Panc1 (cell line): ENCODE measurements at regions not wholly inside any gene's neighbourhood (a gene's known extent, or its start where the extent isn't known, plus 50 kb on each side); places are given as distances from the start of the nearest gene placed in this dataset.

Experiments
- ATAC-seq: fragments of 200-7000 bp; cut with Tn5 transposase; 2 replicates; pipeline ENCODE4 v1.9.1; 2020; ENCODE audit warnings: mild to moderate bottlenecking, moderate library complexity
- BruUV-seq: library from RNA; stranded (reverse); fragments of 400-500 nt; replicated peaks from 2 replicates; lab custom pipeline; 2021; lab: Mats Ljungman, UMichigan
- CTCF ChIA-PET: fragments of 300-600 bp; sonication (Branson Sonifier 250); formaldehyde crosslinking; loops from one replicate; lab custom pipeline; 2022; ENCODE audit warnings: antibody characterized with exemption; lab: Charles Lee
- POLR2A ChIA-PET: fragments of 300-600 bp; sonication (Branson Sonifier 250); formaldehyde crosslinking; loops from one replicate; lab custom pipeline; 2022; ENCODE audit warnings: antibody characterized with exemption; lab: Charles Lee
- DNase-seq: peaks from one replicate; pipeline ENCODE4 v3.0.0-alpha.2; 2010; ENCODE audit warnings: low read depth, low spot score
- H3K27ac ChIP-seq: 2 replicates; pipeline ENCODE4 v1.5.1; 2011; ENCODE audit warnings: mild to moderate bottlenecking, low read length, inconsistent platforms
- H3K27me3 ChIP-seq: fragments of 200-500 bp; sonication (Bioruptor generic); 2 replicates; pipeline ENCODE4 v1.6.0; 2014; ENCODE audit warnings: low read length, inconsistent platforms; ENCODE audit not compliant: control insufficient read depth, insufficient read depth
- H3K36me3 ChIP-seq: fragments of 200-500 bp; sonication (Bioruptor generic); 2 replicates; pipeline ENCODE4 v1.5.1; 2014; ENCODE audit warnings: inconsistent platforms, mild to moderate bottlenecking, low read length, moderate library complexity; ENCODE audit not compliant: control insufficient read depth, insufficient read depth
- H3K4me1 ChIP-seq: 2 replicates; pipeline ENCODE4 v1.5.1; 2011; ENCODE audit warnings: inconsistent platforms, mild to moderate bottlenecking, low read length, moderate library complexity; ENCODE audit not compliant: control insufficient read depth, insufficient read depth
- H3K4me3 ChIP-seq, 2 experiments: 2 replicates each; pipeline ENCODE4 v1.5.1; 2011 to 2012; ENCODE audit warnings: low read depth in 2 of 2, low read length in 2 of 2, mild to moderate bottlenecking in 2 of 2, inconsistent platforms in 1 of 2, moderate library complexity in 1 of 2
- H3K9me3 ChIP-seq: fragments of 200-500 bp; sonication (Bioruptor generic); 2 replicates; pipeline ENCODE4 v1.5.1; 2014; ENCODE audit warnings: low read depth, mild to moderate bottlenecking, inconsistent platforms, low read length, moderate library complexity; ENCODE audit not compliant: control insufficient read depth, insufficient read depth
- POLR2AphosphoS5 ChIP-seq: IDR thresholded peaks from 2 replicates; pipeline ENCODE4 v1.6.1; 2012; ENCODE audit warnings: mild to moderate bottlenecking, low read depth, low read length, moderate library complexity
- SIN3A ChIP-seq: IDR thresholded peaks from 2 replicates; pipeline ENCODE4 v1.6.1; 2012; ENCODE audit warnings: low read depth, mild to moderate bottlenecking, low read length, moderate library complexity, borderline replicate concordance; ENCODE audit not compliant: insufficient read depth
- TCF7L2 ChIP-seq: IDR thresholded peaks from 2 replicates; pipeline ENCODE4 v1.6.1; 2011; ENCODE audit warnings: mild to moderate bottlenecking, low read depth, low read length, inconsistent platforms
- in situ Hi-C: cut with HindIII; loops from 2 replicates; pipeline ENCODE4 v1.10.0; 2016; ENCODE audit warnings: low sequenced_read_pairs, low pct_unique_long_range_greater_than_20kb
- intact Hi-C: fragments of 100-400 bp; cut with micrococcal nuclease; formaldehyde crosslinking; loops from one replicate; pipeline ENCODE4 v1.10.0; 2022; ENCODE audit not compliant: unreplicated experiment
- TF ChIP-seq, protein P1 (sequence below): fragments of 450-650 bp; IDR thresholded peaks from 2 replicates; pipeline ENCODE4 v1.5.1; 2017; ENCODE audit warnings: mild to moderate bottlenecking
- TF ChIP-seq, protein P2 (sequence below), 2 experiments: IDR thresholded peaks; 2 replicates each; pipeline ENCODE4 v1.6.1; 2011 to 2012; ENCODE audit warnings: low read depth in 2 of 2, control low read depth in 1 of 2, low read length in 1 of 2, mild to moderate bottlenecking in 1 of 2, moderate library complexity in 1 of 2; ENCODE audit not compliant: insufficient read depth in 1 of 2

DNA sequence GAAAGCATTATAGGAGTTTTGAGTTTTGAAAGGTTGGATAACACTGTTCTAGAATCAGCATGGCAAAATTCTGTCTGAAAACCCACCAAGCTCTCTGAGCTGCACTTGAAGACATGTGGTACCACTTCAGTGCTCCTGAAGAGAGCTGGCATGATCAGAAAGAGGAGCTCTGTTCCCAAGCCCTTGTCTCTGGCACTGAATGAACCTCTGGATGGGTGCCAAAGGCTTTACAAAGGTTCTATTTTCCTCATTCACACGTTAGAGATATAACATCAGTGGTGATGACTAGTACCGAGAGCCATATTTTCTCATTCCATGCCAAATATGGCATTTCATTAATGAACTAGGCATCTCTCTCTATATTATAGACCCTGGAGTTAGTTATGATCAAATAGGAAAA, 301.8 kb upstream of the ID4 start:
- BruUV-seq = no TSS peak
- ChIA-PET CTCF (no interaction called here), POLR2A (no interaction called here)
- H3K9me3 ChIP-seq = no peaks in the 10 kb centered on the region; the same call in 1 of the 2 replicates
- peak overlapping the region; percentile 62; the same call in 1 of the 2 replicates for H3K27ac ChIP-seq
- H3K4me3 ChIP-seq = no peak overlapping the region
- DNase-seq = no peak
- in situ Hi-C loops (no loop called here), intact Hi-C loops (no loop called here)
- H3K36me3 ChIP-seq = no peaks in the 10 kb centered on the region
- TF ChIP-seq, protein P1, sequence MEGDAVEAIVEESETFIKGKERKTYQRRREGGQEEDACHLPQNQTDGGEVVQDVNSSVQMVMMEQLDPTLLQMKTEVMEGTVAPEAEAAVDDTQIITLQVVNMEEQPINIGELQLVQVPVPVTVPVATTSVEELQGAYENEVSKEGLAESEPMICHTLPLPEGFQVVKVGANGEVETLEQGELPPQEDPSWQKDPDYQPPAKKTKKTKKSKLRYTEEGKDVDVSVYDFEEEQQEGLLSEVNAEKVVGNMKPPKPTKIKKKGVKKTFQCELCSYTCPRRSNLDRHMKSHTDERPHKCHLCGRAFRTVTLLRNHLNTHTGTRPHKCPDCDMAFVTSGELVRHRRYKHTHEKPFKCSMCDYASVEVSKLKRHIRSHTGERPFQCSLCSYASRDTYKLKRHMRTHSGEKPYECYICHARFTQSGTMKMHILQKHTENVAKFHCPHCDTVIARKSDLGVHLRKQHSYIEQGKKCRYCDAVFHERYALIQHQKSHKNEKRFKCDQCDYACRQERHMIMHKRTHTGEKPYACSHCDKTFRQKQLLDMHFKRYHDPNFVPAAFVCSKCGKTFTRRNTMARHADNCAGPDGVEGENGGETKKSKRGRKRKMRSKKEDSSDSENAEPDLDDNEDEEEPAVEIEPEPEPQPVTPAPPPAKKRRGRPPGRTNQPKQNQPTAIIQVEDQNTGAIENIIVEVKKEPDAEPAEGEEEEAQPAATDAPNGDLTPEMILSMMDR = no peak
- H3K27me3 ChIP-seq = no peaks in the 10 kb centered on the region
- no peak for ATAC-seq
- peaks cover 3% of the 10 kb centered on the region; the same call in 1 of the 2 replicates for H3K4me1 ChIP-seq

DNA sequence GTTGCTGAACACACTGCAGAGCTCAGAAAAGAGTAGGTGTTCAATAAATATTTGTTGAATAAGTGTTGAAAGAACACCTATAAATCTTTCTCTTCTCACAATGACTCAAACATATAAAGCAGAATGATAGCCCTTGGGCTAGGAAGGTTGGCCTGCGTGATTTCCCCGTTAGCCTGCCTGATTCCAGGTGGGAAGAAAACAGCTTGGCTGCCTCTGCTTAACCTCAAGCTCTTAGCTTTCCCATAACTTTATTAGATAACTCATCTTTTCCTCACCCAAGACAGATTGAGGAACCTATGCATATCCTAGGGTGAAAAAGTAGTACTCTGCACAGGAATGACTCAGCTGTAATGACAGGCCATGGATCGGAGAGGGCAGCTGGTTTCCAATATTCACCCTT, 300.3 kb upstream of the ID4 start:
- in situ Hi-C loops = no loop called here
- ATAC-seq (peak; percentile 80), DNase-seq (no peak)
- peaks cover 3% of the 10 kb centered on the region; the same call in 1 of the 2 replicates for H3K4me1 ChIP-seq
- no peak overlapping the region for H3K4me3 ChIP-seq
- intact Hi-C loops = no loop called here
- ChIA-PET CTCF (no interaction called here), POLR2A (no interaction called here)
- BruUV-seq = no TSS peak
- TF ChIP-seq POLR2AphosphoS5 (0 out of 2 replicates have a peak, but pooled peaks have one; percentile 21), TCF7L2 (peak; percentile 58; the same call in 1 of the 2 replicates)
- TF ChIP-seq, protein P1 = no peak
- no peaks in the 10 kb centered on the region for H3K36me3 ChIP-seq
- H3K9me3 ChIP-seq = no peaks in the 10 kb centered on the region; the same call in 1 of the 2 replicates
- H3K27me3 ChIP-seq = no peaks in the 10 kb centered on the region
- peak overlapping the region; percentile 70 for H3K27ac ChIP-seq

DNA sequence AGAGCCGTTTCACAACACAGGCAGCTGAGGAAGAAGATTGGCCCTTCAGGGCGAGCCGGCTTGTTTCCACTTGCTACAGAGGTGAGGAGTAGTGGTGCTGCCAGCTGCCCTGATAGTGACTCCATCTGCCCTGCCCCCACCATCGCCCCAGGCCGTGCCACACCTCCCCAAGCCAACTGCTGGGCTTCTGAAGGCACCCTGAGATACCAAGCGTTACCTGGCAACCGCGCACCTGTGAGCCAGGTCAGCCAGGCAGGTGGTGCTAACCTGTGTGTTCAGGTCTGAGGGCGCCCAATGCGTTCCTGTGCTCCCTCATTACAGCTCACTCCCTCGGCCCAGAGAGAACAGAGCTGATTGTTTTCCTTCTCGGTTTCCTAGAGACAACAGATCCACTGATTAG, 299.1 kb upstream of the ID4 start:
- H3K27me3 ChIP-seq = no peaks in the 10 kb centered on the region
- ATAC-seq (no peak), DNase-seq (no peak)
- CTCF ChIA-PET = no interaction called here
- in situ Hi-C loops (no loop called here), intact Hi-C loops (no loop called here)
- TF ChIP-seq, protein P1 = no peak
- TF ChIP-seq SIN3A (no peak), TCF7L2 (no peak), POLR2AphosphoS5 (no peak)
- TF ChIP-seq, protein P2, sequence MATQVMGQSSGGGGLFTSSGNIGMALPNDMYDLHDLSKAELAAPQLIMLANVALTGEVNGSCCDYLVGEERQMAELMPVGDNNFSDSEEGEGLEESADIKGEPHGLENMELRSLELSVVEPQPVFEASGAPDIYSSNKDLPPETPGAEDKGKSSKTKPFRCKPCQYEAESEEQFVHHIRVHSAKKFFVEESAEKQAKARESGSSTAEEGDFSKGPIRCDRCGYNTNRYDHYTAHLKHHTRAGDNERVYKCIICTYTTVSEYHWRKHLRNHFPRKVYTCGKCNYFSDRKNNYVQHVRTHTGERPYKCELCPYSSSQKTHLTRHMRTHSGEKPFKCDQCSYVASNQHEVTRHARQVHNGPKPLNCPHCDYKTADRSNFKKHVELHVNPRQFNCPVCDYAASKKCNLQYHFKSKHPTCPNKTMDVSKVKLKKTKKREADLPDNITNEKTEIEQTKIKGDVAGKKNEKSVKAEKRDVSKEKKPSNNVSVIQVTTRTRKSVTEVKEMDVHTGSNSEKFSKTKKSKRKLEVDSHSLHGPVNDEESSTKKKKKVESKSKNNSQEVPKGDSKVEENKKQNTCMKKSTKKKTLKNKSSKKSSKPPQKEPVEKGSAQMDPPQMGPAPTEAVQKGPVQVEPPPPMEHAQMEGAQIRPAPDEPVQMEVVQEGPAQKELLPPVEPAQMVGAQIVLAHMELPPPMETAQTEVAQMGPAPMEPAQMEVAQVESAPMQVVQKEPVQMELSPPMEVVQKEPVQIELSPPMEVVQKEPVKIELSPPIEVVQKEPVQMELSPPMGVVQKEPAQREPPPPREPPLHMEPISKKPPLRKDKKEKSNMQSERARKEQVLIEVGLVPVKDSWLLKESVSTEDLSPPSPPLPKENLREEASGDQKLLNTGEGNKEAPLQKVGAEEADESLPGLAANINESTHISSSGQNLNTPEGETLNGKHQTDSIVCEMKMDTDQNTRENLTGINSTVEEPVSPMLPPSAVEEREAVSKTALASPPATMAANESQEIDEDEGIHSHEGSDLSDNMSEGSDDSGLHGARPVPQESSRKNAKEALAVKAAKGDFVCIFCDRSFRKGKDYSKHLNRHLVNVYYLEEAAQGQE (IDR thresholded peaks at IDR 0.05; ENCODE audit: insufficient read depth in 1 of 2, low read depth in 2 of 2, low read length in 1 of 2) = no peak
- peak overlapping the region; percentile 18; the same call in 1 of the 2 replicates for H3K27ac ChIP-seq
- no peak overlapping the region for H3K4me3 ChIP-seq
- no TSS peak for BruUV-seq
- peaks cover 3% of the 10 kb centered on the region; the same call in 1 of the 2 replicates for H3K4me1 ChIP-seq
- H3K36me3 ChIP-seq = no peaks in the 10 kb centered on the region
- no peaks in the 10 kb centered on the region; the same call in 1 of the 2 replicates for H3K9me3 ChIP-seq
- POLR2A ChIA-PET = no interaction called here
